Liver (tissue), 3 donors: ENCODE measurements at regions not wholly inside any gene's neighbourhood (a gene's known extent, or its start where the extent isn't known, plus 50 kb on each side); places are given as distances from the start of the nearest gene placed in this dataset.
"Not testable (repeated sequence)": the region's sequence is repeated elsewhere in the genome, so short reads cannot be mapped to it uniquely, and the experiment has no call there.

Source experiments
- ATF3 ChIP-seq: IDR thresholded peaks from 2 replicates; pipeline ENCODE4 v1.6.1; 2016; ENCODE audit warnings: antibody characterized with exemption
- FOXA1 ChIP-seq: IDR thresholded peaks from 2 replicates; pipeline ENCODE4 v1.6.1; 2016; ENCODE audit warnings: antibody characterized with exemption
- GABPA ChIP-seq, 2 donors: IDR thresholded peaks in 1 of 2; conservative IDR thresholded peaks in 1 of 2; 2 replicates each; pipeline ENCODE4 v1.6.1; 2016; ENCODE audit warnings: antibody characterized with exemption in 2 of 2, mild to moderate bottlenecking in 1 of 2, moderate library complexity in 1 of 2
- JUND ChIP-seq, 2 donors: IDR thresholded peaks; 2 replicates each; pipeline ENCODE4 v1.6.1; 2016; ENCODE audit warnings: antibody characterized with exemption in 2 of 2
- SP1 ChIP-seq: IDR thresholded peaks from 2 replicates; pipeline ENCODE4 v1.6.1; 2018; ENCODE audit warnings: antibody characterized with exemption, mild to moderate bottlenecking
- TAF1 ChIP-seq: conservative IDR thresholded peaks from 2 replicates; pipeline ENCODE4 v1.6.1; 2016; ENCODE audit warnings: antibody characterized with exemption, mild to moderate bottlenecking
- YY1 ChIP-seq: IDR thresholded peaks from 2 replicates; pipeline ENCODE4 v1.6.1; 2016; ENCODE audit warnings: antibody characterized with exemption, mild to moderate bottlenecking
- TF ChIP-seq, protein P1 (sequence below): IDR thresholded peaks from 2 replicates; pipeline ENCODE4 v1.6.1; 2016; ENCODE audit warnings: antibody characterized with exemption, mild to moderate bottlenecking
- TF ChIP-seq, protein P2 (sequence below): fragments of 150-350 bp; IDR thresholded peaks from 2 replicates; pipeline ENCODE4 v1.5.1; 2017; ENCODE audit warnings: improper control_type of control experiment, low read depth, low read length; ENCODE audit not compliant: missing input control
- TF ChIP-seq, protein P3 (sequence below): IDR thresholded peaks from 2 replicates; pipeline ENCODE4 v1.6.1; 2016; ENCODE audit warnings: antibody characterized with exemption
- TF ChIP-seq, protein P4 (sequence below): IDR thresholded peaks from 2 replicates; pipeline ENCODE4 v1.6.1; 2016; ENCODE audit warnings: antibody characterized with exemption
- donor health status: healthy.
- donor health status: healthy.

- not testable (repeated sequence) for TF ChIP-seq TAF1; ATF3; JUND (IDR thresholded peaks at IDR 0.05); YY1; FOXA1; SP1; GABPA (IDR thresholded peaks at IDR 0.05 in 1 of 2, conservative IDR thresholded peaks at IDR 0.05 in 1 of 2)
- TF ChIP-seq, protein P1, sequence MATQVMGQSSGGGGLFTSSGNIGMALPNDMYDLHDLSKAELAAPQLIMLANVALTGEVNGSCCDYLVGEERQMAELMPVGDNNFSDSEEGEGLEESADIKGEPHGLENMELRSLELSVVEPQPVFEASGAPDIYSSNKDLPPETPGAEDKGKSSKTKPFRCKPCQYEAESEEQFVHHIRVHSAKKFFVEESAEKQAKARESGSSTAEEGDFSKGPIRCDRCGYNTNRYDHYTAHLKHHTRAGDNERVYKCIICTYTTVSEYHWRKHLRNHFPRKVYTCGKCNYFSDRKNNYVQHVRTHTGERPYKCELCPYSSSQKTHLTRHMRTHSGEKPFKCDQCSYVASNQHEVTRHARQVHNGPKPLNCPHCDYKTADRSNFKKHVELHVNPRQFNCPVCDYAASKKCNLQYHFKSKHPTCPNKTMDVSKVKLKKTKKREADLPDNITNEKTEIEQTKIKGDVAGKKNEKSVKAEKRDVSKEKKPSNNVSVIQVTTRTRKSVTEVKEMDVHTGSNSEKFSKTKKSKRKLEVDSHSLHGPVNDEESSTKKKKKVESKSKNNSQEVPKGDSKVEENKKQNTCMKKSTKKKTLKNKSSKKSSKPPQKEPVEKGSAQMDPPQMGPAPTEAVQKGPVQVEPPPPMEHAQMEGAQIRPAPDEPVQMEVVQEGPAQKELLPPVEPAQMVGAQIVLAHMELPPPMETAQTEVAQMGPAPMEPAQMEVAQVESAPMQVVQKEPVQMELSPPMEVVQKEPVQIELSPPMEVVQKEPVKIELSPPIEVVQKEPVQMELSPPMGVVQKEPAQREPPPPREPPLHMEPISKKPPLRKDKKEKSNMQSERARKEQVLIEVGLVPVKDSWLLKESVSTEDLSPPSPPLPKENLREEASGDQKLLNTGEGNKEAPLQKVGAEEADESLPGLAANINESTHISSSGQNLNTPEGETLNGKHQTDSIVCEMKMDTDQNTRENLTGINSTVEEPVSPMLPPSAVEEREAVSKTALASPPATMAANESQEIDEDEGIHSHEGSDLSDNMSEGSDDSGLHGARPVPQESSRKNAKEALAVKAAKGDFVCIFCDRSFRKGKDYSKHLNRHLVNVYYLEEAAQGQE = not testable (repeated sequence)
- TF ChIP-seq, protein P2, sequence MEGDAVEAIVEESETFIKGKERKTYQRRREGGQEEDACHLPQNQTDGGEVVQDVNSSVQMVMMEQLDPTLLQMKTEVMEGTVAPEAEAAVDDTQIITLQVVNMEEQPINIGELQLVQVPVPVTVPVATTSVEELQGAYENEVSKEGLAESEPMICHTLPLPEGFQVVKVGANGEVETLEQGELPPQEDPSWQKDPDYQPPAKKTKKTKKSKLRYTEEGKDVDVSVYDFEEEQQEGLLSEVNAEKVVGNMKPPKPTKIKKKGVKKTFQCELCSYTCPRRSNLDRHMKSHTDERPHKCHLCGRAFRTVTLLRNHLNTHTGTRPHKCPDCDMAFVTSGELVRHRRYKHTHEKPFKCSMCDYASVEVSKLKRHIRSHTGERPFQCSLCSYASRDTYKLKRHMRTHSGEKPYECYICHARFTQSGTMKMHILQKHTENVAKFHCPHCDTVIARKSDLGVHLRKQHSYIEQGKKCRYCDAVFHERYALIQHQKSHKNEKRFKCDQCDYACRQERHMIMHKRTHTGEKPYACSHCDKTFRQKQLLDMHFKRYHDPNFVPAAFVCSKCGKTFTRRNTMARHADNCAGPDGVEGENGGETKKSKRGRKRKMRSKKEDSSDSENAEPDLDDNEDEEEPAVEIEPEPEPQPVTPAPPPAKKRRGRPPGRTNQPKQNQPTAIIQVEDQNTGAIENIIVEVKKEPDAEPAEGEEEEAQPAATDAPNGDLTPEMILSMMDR = not testable (repeated sequence)
- TF ChIP-seq, protein P3, sequence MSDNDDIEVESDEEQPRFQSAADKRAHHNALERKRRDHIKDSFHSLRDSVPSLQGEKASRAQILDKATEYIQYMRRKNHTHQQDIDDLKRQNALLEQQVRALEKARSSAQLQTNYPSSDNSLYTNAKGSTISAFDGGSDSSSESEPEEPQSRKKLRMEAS = not testable (repeated sequence)
- TF ChIP-seq, protein P4, sequence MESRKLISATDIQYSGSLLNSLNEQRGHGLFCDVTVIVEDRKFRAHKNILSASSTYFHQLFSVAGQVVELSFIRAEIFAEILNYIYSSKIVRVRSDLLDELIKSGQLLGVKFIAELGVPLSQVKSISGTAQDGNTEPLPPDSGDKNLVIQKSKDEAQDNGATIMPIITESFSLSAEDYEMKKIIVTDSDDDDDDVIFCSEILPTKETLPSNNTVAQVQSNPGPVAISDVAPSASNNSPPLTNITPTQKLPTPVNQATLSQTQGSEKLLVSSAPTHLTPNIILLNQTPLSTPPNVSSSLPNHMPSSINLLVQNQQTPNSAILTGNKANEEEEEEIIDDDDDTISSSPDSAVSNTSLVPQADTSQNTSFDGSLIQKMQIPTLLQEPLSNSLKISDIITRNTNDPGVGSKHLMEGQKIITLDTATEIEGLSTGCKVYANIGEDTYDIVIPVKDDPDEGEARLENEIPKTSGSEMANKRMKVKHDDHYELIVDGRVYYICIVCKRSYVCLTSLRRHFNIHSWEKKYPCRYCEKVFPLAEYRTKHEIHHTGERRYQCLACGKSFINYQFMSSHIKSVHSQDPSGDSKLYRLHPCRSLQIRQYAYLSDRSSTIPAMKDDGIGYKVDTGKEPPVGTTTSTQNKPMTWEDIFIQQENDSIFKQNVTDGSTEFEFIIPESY = not testable (repeated sequence)
Observed at GRCh38 chr20:29115097-29115496, 2142.4 kb upstream of the DEFB115 start.
